HG03095 (cell line): ENCODE measurements at regions not wholly inside any gene's neighbourhood (a gene's known extent, or its start where the extent isn't known, plus 50 kb on each side); places are given as distances from the start of the nearest gene placed in this dataset.

ENCODE experiments used
- ATAC-seq: cut with Tn5 transposase; IDR thresholded peaks from one replicate; pipeline ENCODE4 v1.9.1; 2021; ENCODE audit warnings: moderate library complexity; ENCODE audit not compliant: unreplicated experiment

DNA sequence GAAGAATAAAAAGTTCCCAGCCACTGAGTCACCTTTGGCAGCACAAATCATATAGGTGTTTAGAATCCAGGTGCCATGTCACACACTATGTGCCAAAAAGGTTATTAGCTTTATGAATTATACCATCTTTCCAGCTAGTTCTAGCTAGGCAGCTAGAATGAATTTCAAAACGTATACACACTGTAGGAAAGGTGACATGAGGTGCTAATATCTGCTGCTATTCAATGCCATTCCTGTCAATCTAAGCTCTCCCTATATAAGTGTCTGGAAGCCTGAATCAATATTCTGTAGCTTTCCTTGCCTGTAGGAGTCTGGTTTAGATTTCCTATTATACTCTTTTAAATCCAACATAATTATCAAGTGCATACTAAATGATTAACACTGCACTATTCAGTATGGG, 868.6 kb downstream of the GATA3 start:
- ATAC-seq, result no peak

DNA sequence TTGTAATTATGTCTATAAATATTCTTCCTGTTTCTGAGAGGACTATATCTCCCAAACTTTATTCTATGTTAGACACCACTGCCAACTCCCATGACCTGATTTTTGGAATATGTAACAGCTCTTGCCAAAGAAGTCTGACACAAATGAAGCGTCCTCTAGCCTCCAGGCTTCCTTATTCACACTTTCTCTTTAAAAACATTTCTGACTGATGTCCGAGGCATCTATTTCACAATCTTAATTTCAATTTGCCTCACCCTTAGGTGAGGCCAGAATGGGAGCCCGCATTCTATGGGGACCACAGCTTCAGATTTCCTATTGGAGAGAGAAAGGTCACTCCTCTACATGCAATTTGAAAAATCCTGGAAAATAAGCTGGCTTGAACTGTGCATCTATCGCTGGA, 873.2 kb downstream of the GATA3 start:
- no peak for ATAC-seq

DNA sequence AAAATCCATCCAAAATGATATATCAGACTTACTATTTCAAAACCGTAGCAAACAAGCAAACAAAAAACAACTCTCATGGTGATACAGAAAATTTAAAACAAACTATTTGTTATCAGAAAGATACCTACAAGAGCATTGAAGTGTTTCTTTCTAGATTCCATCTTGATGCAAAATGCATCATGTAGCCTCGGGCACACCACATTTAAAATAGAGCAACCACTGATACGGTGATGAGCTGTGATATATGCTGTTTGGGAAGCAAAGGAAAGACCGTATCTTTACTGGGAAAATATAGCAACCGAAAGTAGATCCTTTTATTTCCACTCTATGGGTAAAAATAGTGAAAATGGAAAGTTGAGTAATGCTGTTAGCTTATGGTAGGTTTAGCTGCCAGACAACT, 892.0 kb downstream of the GATA3 start:
- ATAC-seq, result no peak

DNA sequence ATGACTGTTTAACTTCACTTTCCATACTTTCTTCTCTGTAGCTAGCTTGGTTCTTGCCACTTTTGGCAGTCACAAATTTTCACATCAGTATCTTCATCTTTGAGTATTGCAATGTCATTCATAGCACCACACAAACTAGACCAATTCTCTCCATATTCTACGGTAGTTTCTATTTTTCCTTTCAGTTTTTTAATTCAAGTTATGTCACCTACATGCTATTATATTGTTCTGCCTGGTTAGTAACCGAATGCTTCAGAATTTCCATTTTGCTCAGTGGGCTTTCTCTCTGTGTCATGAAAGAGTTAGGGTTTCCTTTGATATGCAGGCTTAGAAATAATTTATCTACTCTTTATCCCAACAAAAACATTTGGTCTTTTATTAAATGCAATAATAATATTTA, 896.5 kb downstream of the GATA3 start:
- ATAC-seq, result no peak

DNA sequence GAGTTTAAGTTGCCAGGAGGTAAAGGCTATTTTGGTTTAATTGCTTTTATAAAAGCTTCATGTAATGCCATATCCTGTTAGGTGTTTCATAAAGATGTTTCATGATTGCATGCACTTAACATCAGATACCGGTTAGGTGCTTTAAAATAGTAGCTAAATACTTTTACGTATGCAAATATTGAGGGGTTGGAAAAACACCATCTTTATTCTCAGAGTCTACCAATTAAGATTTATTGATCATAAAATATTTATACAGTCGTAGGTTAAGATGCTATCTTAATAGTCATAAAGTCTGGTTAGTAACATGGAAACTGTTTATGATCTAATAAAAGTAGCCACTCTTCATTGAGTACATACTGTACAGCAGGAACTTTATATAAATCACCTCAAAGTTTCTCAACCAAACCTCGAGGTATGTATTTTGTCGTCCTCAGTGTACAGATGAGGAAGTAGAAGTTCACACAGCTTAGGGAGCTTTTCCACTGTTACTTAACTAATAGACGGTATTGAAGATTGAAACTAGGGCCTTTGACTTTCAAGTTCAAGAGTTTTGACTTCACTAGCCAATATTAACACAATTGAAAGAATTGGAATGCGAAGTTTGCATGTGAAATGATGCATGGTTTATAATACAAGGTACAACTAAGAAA, 897.1 kb downstream of the GATA3 start:
- ATAC-seq, result no peak

DNA sequence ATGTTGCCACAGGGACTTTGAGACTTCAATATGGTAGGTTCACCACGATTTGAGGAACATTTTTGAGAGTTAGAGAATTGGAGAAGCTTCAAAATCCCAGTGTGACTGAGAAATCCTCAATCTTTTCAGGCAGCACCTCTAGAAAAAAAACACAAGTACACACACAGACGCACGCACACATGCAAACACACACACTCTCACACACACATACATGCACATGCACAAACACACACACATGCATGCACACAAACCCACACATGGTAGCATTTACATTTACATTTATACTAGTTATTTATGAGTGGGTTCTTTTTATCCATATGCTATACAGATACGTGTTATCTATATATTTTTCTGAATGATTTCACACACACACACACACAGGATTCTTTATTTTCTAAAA, 901.9 kb downstream of the GATA3 start:
- no peak for ATAC-seq

DNA sequence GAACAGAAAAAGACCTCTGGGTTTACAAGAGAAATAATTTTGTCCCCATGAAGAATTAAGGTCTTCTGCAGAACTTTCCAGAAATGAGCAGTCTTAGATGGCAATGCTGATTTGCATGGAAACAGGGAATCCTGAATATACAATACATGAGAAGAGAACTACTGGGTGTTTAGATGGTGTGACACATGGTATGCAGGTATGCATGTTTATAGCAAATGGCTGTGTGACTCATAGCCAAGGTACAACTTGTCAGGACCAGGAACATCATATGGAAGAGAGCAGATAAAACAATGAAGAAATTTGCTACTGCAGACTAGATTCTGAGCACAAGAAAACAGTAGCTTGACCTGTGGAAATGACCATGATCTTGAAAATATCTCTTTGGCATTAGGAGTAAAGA, 907.8 kb downstream of the GATA3 start:
- ATAC-seq, result no peak

DNA sequence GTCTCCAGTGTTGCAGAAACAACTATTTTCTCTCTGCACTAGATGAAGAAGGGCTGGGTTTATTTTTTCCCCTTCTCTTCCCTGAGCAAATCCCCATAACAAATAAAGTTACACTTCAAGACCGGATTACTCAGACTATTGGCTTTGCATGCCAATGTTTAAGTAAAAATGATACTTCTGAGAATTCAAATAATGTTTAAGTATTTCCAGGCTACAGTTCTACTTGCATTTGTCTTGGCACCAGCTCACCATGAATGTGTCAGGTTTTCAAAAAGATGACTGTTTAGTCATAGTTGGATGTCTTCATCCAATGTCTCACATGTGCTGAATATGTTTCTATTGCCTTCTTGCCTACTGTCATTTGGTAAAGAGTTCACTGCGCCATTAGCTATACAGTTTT, 912.6 kb downstream of the GATA3 start:
- no peak for ATAC-seq

DNA sequence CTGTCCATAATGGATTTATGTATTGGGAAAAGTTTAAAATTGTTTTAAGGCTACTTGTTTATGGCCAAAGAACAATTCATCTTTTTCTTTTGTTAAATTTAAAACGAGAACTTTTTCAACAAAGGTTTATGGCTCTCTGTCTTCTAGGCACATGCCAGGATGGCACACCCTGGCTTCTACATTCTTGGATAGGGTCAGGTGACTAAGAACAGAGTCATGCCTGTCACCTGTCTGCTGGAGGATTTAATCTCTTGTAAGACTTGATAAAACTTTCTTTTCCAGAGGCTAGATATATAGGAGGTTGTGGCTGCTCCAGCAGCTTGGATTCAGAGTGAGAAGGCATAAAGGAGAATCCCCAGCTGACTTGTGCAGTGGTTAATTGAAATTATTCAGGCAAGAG, 915.4 kb downstream of the GATA3 start:
- ATAC-seq, result no peak

DNA sequence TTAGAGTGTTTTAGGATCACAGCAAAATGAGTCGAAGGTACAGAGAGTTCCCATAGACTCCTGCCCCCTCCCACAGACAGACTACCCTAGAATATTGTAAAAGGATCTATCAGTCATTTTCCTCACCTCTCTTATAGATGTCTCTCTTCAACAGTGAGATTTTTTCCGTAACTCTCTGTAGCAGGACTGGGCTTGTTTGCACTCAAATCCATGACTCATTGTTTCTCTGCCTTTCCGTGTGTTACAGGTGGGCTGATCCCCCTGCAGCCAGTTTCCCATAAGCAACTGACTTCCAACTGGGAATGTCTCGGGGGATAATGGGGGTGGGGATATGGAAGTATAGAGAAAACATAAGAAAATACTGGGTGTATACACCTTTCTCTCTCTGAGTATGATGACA, 921.0 kb downstream of the GATA3 start:
- ATAC-seq, result no peak

DNA sequence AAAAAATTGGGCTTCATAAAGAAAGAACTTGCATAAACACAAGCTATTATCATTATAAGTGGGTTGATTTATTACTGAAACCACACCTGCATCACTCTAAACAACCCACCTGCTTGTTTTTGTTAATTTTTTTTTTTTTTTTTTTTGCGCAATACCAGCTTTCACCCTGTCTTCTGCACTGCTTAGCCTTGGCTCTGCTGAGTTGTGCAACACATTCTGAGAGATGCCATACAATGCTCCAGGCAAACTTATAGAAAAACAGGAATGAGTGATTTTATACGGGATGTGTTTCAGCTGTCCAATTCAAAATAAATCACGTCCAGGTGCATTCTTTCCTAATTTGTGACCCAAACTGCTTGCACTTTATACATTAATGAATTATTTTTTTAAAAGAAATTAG, 923.6 kb downstream of the GATA3 start:
- no peak for ATAC-seq

DNA sequence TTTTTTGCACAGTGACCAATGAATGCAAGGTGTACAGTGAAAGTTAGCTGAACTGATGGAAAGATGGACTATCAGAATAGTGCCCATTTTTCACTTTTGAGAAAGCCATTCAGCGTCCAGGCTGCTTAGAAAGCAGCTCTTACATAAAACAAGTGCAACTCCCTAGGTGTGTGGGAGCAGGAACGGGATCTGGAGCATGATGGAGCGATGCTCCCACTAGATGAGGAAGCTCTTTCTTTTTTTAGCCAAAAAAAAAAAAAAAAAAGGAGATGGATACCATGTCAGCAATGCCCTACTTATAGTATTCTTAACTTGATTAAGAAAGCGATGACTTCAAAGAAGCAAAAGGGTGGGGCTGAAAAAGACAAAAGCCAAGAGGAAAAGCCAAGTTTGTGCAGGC, 925.5 kb downstream of the GATA3 start:
- ATAC-seq, result no peak

DNA sequence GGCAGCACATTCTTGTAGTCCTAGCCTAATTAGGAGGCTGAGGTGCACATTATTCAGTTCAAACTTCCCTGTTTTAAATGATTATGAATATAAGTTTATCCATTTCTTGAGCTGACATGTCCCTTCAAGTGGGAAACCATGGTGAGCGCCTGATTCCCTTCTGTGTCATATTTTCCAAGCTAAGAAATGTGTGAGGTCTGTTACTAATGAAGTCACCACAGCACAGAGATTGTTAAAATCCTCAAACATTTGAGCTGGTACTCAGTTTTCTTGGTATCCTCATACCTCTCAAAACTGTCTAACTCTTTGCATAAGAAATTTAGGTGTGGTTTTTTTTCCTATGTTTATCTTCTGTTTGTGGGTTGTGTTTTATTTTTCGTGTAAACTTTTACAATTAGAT, 926.8 kb downstream of the GATA3 start:
- no peak for ATAC-seq

DNA sequence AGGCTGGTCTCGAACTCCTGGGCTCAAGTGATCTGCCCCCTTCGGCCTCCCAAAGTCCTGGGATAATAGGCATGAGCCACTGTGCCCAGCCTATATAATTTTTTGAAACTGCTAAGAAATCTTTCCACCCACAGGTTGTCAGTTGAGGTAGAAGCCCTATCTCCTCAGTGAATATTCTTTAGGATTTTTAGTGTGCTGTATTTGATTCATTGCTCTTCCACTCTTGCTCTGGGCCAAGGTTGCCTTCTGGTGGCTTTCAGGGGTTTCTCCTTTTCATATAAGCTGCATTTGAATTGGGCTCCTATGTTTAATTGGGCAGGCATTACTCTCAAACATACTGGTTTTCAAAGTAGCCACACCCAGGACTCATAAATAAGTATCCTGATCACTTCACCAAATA, 931.2 kb downstream of the GATA3 start:
- no peak for ATAC-seq

DNA sequence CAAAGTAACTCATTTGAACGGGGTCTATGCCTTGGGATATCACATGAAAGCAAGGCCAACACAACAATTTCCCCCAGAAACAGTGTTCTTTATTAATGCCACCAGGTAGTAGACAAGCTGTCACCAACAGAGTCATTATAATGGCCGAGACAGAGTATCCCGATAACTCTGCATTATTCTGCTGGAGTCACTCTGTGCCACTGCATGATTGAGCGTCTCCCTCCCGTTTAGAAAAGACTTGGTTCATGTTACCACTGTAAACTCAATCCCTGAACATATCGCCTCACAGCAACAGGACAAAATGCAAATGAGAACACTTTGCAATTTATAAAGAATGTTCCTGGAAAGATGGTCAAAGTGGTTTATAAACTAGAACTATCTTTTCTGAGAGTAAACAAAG, 932.5 kb downstream of the GATA3 start:
- no peak for ATAC-seq

DNA sequence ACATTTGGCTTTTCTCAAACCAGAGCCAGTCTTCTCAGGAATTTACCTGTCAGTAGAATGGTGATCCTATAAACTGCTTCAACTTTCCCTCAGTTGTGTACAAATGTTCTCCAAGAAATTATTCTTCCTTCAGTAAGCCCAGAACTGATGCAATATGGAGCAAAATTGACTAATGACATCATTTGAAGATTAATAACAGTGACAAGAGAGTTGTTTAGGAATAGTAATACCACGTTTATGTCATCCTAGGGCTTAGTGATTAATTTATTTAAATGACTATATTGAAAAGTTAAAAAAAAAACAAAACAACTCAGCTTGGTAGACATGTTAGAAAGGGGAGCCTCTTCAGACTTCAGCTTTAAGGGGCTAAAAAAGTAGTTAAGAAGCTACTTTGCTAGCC, 933.2 kb downstream of the GATA3 start:
- ATAC-seq, result no peak

DNA sequence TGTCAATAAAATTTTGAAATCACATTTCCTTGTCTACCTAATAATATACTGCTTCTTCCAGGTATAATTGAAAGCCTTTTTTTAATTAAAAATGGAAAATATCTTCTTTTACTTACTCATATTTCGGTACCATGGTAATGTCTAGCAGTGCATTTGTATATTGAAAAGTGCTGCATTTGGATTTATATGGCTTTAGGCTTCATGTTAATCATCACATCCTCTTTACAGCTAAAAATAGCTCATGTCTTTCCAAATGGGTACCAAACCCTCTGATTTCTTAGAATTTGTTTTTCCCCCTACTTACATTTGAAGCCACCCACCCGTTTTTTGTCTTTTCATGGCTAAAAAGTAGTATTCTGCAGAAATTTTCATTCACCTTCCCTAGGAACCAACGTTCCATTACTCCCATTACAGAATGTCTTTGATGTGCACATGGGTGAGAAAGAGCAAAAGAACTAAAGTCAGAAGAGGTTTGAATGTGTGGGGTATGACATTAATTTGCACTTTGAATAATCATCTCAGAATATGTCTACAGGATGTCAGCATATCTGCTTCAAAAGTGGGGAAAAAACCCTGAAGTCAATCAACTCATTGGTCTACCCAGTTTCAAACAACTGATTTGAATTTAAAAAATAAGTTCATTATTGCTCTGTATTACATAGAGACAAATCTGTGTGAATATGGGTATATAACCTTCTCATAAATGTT, 935.9 kb downstream of the GATA3 start:
- ATAC-seq, result no peak

DNA sequence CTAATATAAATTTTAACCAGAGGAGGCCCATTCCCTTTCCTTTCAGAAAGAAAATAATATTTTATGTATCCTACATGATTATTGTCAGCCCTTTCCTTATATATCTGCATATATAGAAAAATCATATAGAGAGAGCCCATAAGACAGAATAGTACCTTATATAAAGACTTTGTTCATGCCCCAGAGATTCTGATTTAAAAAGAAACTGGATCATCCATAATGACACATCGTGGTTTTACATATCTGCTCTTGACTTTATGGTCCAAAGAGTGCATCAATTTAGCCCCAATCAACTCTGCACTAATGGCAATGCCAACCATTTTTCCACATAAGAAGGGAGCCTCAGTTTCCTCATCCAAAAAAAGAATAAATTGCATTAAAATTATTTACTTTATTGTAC, 937.5 kb downstream of the GATA3 start:
- no peak for ATAC-seq

DNA sequence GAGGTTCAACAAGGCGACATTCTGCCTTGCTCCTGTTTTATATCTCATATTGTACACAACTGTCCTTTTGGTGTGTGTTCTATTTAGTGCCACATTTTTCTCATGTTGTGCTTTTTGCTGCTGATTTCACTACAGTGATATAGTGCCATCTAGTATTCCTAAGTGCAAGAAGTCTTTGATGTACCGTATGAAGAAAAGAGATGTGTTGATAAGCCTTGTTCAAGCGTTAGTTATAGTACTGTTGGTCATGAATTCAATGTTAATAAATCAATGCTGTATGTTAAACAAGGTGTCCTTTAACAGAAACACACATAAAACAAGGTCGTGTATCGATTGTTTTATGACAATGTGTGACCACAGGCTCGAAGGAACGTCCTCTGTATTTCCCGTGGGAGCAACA, 939.4 kb downstream of the GATA3 start:
- no peak for ATAC-seq

DNA sequence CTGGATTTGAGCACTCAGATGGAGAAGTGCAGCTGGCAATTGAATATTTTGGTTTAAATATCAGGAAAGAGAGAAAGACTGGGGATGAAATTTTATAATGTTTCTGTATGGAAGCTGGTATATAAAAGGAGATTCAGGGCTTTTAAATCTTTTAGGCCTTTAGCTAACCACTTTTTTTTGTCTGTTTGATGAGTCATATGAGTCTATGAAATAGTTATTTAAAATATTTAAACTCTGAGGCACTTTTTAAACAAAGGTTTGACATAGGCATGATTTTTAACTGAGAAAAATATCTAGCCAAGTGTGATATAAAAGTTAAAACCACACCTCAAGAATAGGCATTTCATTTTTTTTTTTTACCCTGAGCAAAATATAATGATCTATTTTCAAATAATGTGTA, 944.3 kb downstream of the GATA3 start:
- ATAC-seq, result no peak

DNA sequence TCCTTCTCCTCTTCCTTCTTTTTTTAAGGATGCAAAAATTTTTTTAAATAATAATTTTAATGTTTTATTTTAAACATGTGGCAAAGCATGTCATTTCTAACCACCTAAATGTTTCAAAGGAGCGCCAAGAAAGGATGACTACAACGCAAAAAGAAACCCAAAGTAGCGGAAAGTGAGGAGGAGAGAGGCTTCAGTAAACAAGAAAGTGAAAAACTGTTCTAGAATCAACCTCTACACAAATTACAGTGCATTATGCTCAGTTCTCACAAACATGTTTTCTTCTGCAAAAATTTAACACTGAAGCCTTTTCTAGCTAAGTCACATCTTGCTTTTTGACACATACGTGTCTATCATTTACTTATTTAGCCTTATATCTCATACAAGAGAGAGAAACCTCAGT, 948.6 kb downstream of the GATA3 start:
- ATAC-seq, result no peak

DNA sequence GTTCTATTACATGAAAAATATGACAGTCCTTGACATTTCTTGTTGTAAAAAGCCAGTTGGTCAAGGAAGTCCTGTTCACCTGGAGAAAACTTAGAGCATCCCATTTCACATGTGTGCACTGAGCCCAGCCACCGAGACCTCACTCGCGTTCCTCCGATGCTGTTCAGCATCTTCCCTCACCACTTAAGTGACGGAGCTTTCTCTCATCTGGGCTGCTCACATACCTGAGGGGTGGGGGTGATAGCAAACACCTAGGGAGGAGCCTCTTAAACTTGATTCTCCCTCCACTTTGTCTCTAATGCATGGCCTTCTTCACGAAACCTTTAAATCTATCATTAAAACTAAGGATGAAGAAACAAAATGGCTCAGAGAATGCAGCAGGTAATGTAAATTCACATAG, 950.2 kb downstream of the GATA3 start:
- no peak for ATAC-seq

DNA sequence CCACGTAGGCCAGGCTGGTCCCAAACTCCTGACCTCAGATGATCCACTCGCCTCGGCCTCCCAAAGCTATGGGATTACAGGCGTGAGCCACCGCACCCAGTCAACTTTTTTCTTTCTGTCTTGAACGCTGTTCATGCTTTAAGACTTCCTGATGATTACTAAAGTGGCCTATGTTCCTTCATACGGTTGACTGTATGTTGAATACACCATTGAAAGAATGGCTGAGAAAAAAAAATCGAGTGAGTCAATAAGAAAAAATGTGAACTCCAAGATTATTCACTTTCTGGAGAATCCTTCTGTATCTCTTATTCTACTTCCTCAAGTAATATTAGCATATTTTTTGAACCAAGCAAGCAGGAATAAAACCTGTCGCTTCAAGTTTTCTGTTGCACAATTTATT, 955.0 kb downstream of the GATA3 start:
- ATAC-seq, result no peak
